WERI-Rb-1 (cell line): ENCODE measurements at regions not wholly inside any gene's neighbourhood (a gene's known extent, or its start where the extent isn't known, plus 50 kb on each side); places are given as distances from the start of the nearest gene placed in this dataset.

Experiments
- DNase-seq: peaks from one replicate; pipeline ENCODE4 v3.0.0-alpha.2; 2020
- H3K27ac ChIP-seq: fragments of 250-450 bp; sonication (Bioruptor Pico); 2 replicates; pipeline ENCODE4 v1.5.1; 2020; ENCODE audit warnings: mild to moderate bottlenecking, moderate library complexity
- H3K27me3 ChIP-seq: fragments of 250-450 bp; sonication (Bioruptor Pico); 2 replicates; pipeline ENCODE4 v1.5.1; 2021; ENCODE audit warnings: mild to moderate bottlenecking, low read depth, moderate library complexity; ENCODE audit not compliant: insufficient read depth, severe bottlenecking
- H3K36me3 ChIP-seq: fragments of 250-450 bp; sonication (Bioruptor Pico); 2 replicates; pipeline ENCODE4 v1.5.1; 2020; ENCODE audit warnings: mild to moderate bottlenecking, moderate library complexity
- H3K4me3 ChIP-seq: 2 replicates; pipeline ENCODE4 v1.5.1; 2011; ENCODE audit warnings: low read depth, mild to moderate bottlenecking, control low read depth, low read length
- H3K9me3 ChIP-seq: fragments of 250-450 bp; sonication (Bioruptor Pico); 2 replicates; pipeline ENCODE4 v1.5.1; 2021; ENCODE audit warnings: mild to moderate bottlenecking, moderate library complexity; ENCODE audit not compliant: severe bottlenecking
- CTCF ChIP-seq: IDR thresholded peaks from 2 replicates; pipeline ENCODE4 v1.5.1; 2011; ENCODE audit warnings: low read depth, mild to moderate bottlenecking, control low read depth, inconsistent platforms, low read length

GRCh38 chr18:78150590-78150989, 829.0 kb upstream of the SALL3 start:
- Histone ChIP-seq H3K27ac (no peak overlapping the region), H3K36me3 (no peaks in the 10 kb centered on the region), H3K9me3 (peaks cover 3% of the 10 kb centered on the region), H3K27me3 (no peaks in the 10 kb centered on the region), H3K4me3 (no peak overlapping the region)
- DNase-seq = no peak
- no peak for TF ChIP-seq CTCF

DNA sequence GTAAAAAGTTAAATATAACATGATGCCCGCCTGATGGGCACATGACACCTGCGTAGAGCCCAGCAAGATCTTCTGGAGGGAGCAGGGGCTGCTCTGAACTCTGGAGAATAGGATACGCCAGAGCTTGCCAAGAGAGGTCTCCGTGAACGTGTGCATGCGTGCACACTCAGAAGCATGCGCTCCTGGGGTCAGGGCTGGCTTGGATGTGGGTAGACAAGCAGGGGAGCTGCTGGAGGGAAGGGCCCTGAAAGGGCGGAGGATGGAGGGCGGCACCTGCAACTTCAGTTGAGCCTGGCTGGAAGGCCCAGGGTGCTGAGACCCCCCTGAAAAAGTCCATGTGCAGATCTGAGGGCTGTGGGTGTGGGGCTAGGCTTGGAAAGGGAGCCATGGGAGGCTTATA, 828.4 kb upstream of the SALL3 start:
- TF ChIP-seq CTCF = no peak
- Histone ChIP-seq H3K9me3 (peaks cover 3% of the 10 kb centered on the region), H3K27ac (no peak overlapping the region), H3K36me3 (no peaks in the 10 kb centered on the region), H3K27me3 (no peaks in the 10 kb centered on the region), H3K4me3 (no peak overlapping the region)
- no peak for DNase-seq

GRCh38 chr18:78151948-78152725, 827.5 kb upstream of the SALL3 start:
- DNase-seq = no peak
- Histone ChIP-seq H3K36me3 (no peaks in the 10 kb centered on the region), H3K4me3 (no peak overlapping the region), H3K27me3 (no peaks in the 10 kb centered on the region), H3K27ac (no peak overlapping the region), H3K9me3 (peaks cover 3% of the 10 kb centered on the region)
- no peak for TF ChIP-seq CTCF

GRCh38 chr18:78153362-78153761, 826.3 kb upstream of the SALL3 start:
- no peak for DNase-seq
- Histone ChIP-seq H3K4me3 (no peak overlapping the region), H3K9me3 (peaks cover 3% of the 10 kb centered on the region), H3K27ac (no peak overlapping the region), H3K36me3 (no peaks in the 10 kb centered on the region), H3K27me3 (no peaks in the 10 kb centered on the region)
- TF ChIP-seq CTCF = no peak

DNA sequence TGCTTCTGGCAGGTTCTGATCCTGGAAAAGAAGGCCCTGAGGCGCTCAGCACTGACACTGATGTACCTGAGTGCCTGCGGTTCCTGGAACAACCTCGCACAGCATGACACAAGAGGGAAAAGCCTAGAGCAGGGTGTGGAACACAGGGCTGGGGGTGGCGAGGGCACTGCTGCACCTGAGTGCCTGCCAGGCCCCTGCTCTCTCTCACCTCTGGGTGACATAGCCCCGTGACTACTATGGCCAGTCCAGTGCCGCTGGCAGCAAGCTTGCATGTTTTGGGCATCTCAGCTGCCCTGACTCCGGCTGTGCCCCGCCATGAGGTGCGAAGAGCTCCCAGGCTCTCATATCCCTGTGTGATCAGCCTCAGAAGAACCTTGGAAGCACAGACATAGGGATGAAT, 825.2 kb upstream of the SALL3 start:
- DNase-seq = no peak
- H3K27ac ChIP-seq = no peak overlapping the region
- no peaks in the 10 kb centered on the region for H3K27me3 ChIP-seq
- TF ChIP-seq CTCF = no peak
- no peak overlapping the region for H3K4me3 ChIP-seq
- H3K36me3 ChIP-seq = no peaks in the 10 kb centered on the region
- H3K9me3 ChIP-seq = no peaks in the 10 kb centered on the region

DNA sequence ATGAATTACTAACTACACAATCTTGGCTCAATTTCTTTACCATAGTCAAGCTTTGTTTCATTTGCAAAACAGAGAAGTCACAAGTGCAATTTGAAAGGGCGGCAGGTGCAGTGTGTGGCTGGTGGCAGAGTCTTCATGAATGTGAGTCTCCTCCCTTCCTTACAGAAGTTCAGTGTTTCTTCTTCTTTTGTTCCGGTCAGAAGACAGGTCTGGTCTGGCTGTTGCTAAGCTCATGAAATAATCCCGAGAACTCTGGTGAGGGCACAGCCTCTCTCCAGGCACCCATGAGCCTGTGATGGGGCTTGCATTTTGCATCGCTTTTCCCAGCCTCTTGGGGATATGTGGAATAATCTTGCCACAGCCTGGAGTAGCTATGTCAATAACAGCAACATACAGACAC, 824.8 kb upstream of the SALL3 start:
- no peaks in the 10 kb centered on the region for H3K27me3 ChIP-seq
- no peaks in the 10 kb centered on the region for H3K36me3 ChIP-seq
- H3K9me3 ChIP-seq = no peaks in the 10 kb centered on the region
- DNase-seq = no peak
- no peak overlapping the region for H3K4me3 ChIP-seq
- no peak for TF ChIP-seq CTCF
- H3K27ac ChIP-seq = no peak overlapping the region
